ENCODE measurements at regions not wholly inside any gene's neighbourhood (a gene's known extent, or its start where the extent isn't known, plus 50 kb on each side); places are given as distances from the start of the nearest gene placed in this dataset.

GRCh38 chr11:27287205-27287604 lies 75.8 kb downstream of the CCDC34 start:
- DNase-seq (ENCODE audit: low read depth in 2 of 3, low spot score in 2 of 3) = no peak

GRCh38 chr11:27285761-27286160 lies 77.3 kb downstream of the CCDC34 start:
- DNase-seq (ENCODE audit: low read depth in 2 of 3, low spot score in 2 of 3) = no peak

GRCh38 chr11:27282806-27283205 lies 80.2 kb downstream of the CCDC34 start:
- no peak for DNase-seq (ENCODE audit: low read depth in 2 of 3, low spot score in 2 of 3)

- DNase-seq (ENCODE audit: low read depth in 2 of 3, low spot score in 2 of 3) = no peak
These were observed 81.0 kb downstream of the CCDC34 start for GRCh38 chr11:27281740-27282590.

- DNase-seq (ENCODE audit: low read depth in 2 of 3, low spot score in 2 of 3) = no peak
These were observed 81.7 kb downstream of the CCDC34 start for GRCh38 chr11:27281276-27281675.

GRCh38 chr11:27280140-27280539 lies 82.9 kb downstream of the CCDC34 start:
- no peak for DNase-seq (ENCODE audit: low read depth in 2 of 3, low spot score in 2 of 3)

GRCh38 chr11:27279460-27279859 lies 83.6 kb downstream of the CCDC34 start:
- no peak for DNase-seq (ENCODE audit: low read depth in 2 of 3, low spot score in 2 of 3)

- no peak for DNase-seq (ENCODE audit: low read depth in 2 of 3, low spot score in 2 of 3)
These were observed 85.2 kb downstream of the CCDC34 start for GRCh38 chr11:27277843-27278242.

- no peak for DNase-seq (ENCODE audit: low read depth in 2 of 3, low spot score in 2 of 3)
These were observed 86.9 kb downstream of the CCDC34 start for GRCh38 chr11:27276141-27276540.

- DNase-seq (ENCODE audit: low read depth in 2 of 3, low spot score in 2 of 3) = no peak
These were observed 88.1 kb downstream of the CCDC34 start for GRCh38 chr11:27274854-27275395.

- no peak for DNase-seq (ENCODE audit: low read depth in 2 of 3, low spot score in 2 of 3)
These were observed 96.9 kb downstream of the CCDC34 start for GRCh38 chr11:27266125-27266524.

GRCh38 chr11:27263986-27264385 lies 99.0 kb downstream of the CCDC34 start:
- no peak for DNase-seq (ENCODE audit: low read depth in 2 of 3, low spot score in 2 of 3)

- DNase-seq (ENCODE audit: low read depth in 2 of 3, low spot score in 2 of 3) = no peak
These were observed 100.0 kb downstream of the CCDC34 start for GRCh38 chr11:27263046-27263445.

GRCh38 chr11:27255447-27255828 lies 107.6 kb downstream of the CCDC34 start:
- no peak for DNase-seq (ENCODE audit: low read depth in 2 of 3, low spot score in 2 of 3)

- no peak for DNase-seq (ENCODE audit: low read depth in 2 of 3, low spot score in 2 of 3)
These were observed 108.1 kb downstream of the CCDC34 start for GRCh38 chr11:27254744-27255446.

GRCh38 chr11:27253224-27253623 lies 109.8 kb downstream of the CCDC34 start:
- DNase-seq (ENCODE audit: low read depth in 2 of 3, low spot score in 2 of 3) = no peak

GRCh38 chr11:27250867-27251665 lies 111.9 kb downstream of the CCDC34 start:
- DNase-seq (ENCODE audit: low read depth in 2 of 3, low spot score in 2 of 3) = no peak

GRCh38 chr11:27248576-27249509 lies 114.2 kb downstream of the CCDC34 start:
- DNase-seq (ENCODE audit: low read depth in 2 of 3, low spot score in 2 of 3) = no peak

- DNase-seq (ENCODE audit: low read depth in 2 of 3, low spot score in 2 of 3) = no peak
These were observed 115.4 kb downstream of the CCDC34 start for GRCh38 chr11:27247660-27248059.

- no peak for DNase-seq (ENCODE audit: low read depth in 2 of 3, low spot score in 2 of 3)
These were observed 116.1 kb downstream of the CCDC34 start for GRCh38 chr11:27246925-27247324.
